Smooth muscle cell (in vitro differentiated cells): ENCODE measurements at regions not wholly inside any gene's neighbourhood (a gene's known extent, or its start where the extent isn't known, plus 50 kb on each side); places are given as distances from the start of the nearest gene placed in this dataset.
A peak's percentile ranks its signal among the peaks of the same experiment; 100 is the strongest.

ENCODE experiments used
- DNase-seq: peaks from one replicate; lab custom pipeline; 2025; ENCODE audit not compliant: unreplicated experiment; lab: John Stamatoyannopoulos, UW
- H2AFZ ChIP-seq: fragments of 200-600 bp; sonication (generic); 2 replicates; pipeline ENCODE4 v1.6.0; 2016; ENCODE audit warnings: antibody characterized with exemption, low read depth, mild to moderate bottlenecking
- H3F3A ChIP-seq: fragments of 200-600 bp; sonication (generic); 2 replicates; pipeline ENCODE4 v1.6.0; 2017; ENCODE audit warnings: antibody characterized with exemption, low read depth
- H3K27ac ChIP-seq: fragments of 200-600 bp; sonication (generic); 2 replicates; pipeline ENCODE4 v1.5.1; 2016; ENCODE audit warnings: low read depth, mild to moderate bottlenecking
- H3K27me3 ChIP-seq: fragments of 200-600 bp; sonication (generic); 2 replicates; pipeline ENCODE4 v1.6.1; 2016; ENCODE audit warnings: low read depth, mild to moderate bottlenecking
- H3K36me3 ChIP-seq: fragments of 200-600 bp; sonication (generic); 2 replicates; pipeline ENCODE4 v1.5.1; 2016; ENCODE audit warnings: low read depth
- H3K4me1 ChIP-seq: fragments of 200-600 bp; sonication (generic); 2 replicates; pipeline ENCODE4 v1.5.1; 2016; ENCODE audit warnings: low read depth
- H3K4me2 ChIP-seq: fragments of 200-600 bp; sonication (generic); 2 replicates; pipeline ENCODE4 v1.6.0; 2016; ENCODE audit warnings: mild to moderate bottlenecking
- H3K4me3 ChIP-seq: fragments of 200-600 bp; sonication (generic); 2 replicates; pipeline ENCODE4 v1.5.1; 2016; ENCODE audit warnings: mild to moderate bottlenecking
- H3K79me2 ChIP-seq: fragments of 200-600 bp; sonication (generic); 2 replicates; pipeline ENCODE4 v1.6.0; 2016; ENCODE audit warnings: low read depth, mild to moderate bottlenecking
- H3K9ac ChIP-seq: fragments of 200-600 bp; sonication (generic); 2 replicates; pipeline ENCODE4 v1.6.0; 2016; ENCODE audit warnings: low read depth
- H3K9me3 ChIP-seq: fragments of 200-600 bp; sonication (generic); replicated peaks from 2 replicates; pipeline ENCODE4 v1.5.1; 2016; ENCODE audit warnings: low read depth
- H4K20me1 ChIP-seq: fragments of 200-600 bp; sonication (generic); 2 replicates; pipeline ENCODE4 v1.6.0; 2016; ENCODE audit warnings: low read depth
- WGBS: methylation state at CpG from one replicate; pipeline ENCODE4 v1.1.7; 2016; ENCODE audit warnings: low lambda C conversion rate; 5-methylcytosine and 5-hydroxymethylcytosine counted together
- TF ChIP-seq, protein P1 (sequence below): fragments of 200-600 bp; sonication (generic); IDR thresholded peaks from 2 replicates; pipeline ENCODE4 v1.5.1; 2017; ENCODE audit warnings: borderline replicate concordance, mild to moderate bottlenecking, antibody characterized with exemption; ENCODE audit not compliant: insufficient read depth, poor library complexity, severe bottlenecking

DNA sequence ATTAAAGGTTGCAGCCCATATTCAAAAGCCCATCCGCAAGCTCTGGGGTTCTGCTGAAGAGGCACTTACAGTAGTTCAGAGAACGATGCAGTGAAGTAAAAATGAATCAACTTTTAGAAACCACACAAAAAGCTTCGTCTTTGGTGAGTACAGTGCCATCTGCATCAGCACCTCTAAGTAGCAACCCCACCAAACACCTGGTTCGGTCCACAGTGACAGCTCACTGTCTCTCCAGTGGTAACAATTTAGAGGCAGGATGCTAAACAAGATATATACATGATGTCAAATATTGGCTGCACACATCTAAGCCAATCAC, 275.4 kb upstream of the TCF4 start:
- H3K4me1 ChIP-seq, result peaks cover 21% of the 10 kb centered on the region
- H3K27ac ChIP-seq, result peak overlapping the region; percentile 49
- TF ChIP-seq, protein P1, sequence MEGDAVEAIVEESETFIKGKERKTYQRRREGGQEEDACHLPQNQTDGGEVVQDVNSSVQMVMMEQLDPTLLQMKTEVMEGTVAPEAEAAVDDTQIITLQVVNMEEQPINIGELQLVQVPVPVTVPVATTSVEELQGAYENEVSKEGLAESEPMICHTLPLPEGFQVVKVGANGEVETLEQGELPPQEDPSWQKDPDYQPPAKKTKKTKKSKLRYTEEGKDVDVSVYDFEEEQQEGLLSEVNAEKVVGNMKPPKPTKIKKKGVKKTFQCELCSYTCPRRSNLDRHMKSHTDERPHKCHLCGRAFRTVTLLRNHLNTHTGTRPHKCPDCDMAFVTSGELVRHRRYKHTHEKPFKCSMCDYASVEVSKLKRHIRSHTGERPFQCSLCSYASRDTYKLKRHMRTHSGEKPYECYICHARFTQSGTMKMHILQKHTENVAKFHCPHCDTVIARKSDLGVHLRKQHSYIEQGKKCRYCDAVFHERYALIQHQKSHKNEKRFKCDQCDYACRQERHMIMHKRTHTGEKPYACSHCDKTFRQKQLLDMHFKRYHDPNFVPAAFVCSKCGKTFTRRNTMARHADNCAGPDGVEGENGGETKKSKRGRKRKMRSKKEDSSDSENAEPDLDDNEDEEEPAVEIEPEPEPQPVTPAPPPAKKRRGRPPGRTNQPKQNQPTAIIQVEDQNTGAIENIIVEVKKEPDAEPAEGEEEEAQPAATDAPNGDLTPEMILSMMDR, result no peak
- H2AFZ ChIP-seq, result no peak overlapping the region
- H3F3A ChIP-seq, result no peaks in the 10 kb centered on the region
- no peaks in the 10 kb centered on the region for H3K27me3 ChIP-seq
- H4K20me1 ChIP-seq, result no peaks in the 10 kb centered on the region
- H3K36me3 ChIP-seq, result no peaks in the 10 kb centered on the region
- no peaks in the 10 kb centered on the region for H3K9me3 ChIP-seq
- peak overlapping the region; percentile 38 for H3K4me3 ChIP-seq
- H3K79me2 ChIP-seq, result no peaks in the 10 kb centered on the region
- peak overlapping the region; percentile 68 for H3K4me2 ChIP-seq
- no peak for DNase-seq
- no peak overlapping the region for H3K9ac ChIP-seq
- WGBS, result 55% methylated on average over 4 of the region's 4 CpGs

DNA sequence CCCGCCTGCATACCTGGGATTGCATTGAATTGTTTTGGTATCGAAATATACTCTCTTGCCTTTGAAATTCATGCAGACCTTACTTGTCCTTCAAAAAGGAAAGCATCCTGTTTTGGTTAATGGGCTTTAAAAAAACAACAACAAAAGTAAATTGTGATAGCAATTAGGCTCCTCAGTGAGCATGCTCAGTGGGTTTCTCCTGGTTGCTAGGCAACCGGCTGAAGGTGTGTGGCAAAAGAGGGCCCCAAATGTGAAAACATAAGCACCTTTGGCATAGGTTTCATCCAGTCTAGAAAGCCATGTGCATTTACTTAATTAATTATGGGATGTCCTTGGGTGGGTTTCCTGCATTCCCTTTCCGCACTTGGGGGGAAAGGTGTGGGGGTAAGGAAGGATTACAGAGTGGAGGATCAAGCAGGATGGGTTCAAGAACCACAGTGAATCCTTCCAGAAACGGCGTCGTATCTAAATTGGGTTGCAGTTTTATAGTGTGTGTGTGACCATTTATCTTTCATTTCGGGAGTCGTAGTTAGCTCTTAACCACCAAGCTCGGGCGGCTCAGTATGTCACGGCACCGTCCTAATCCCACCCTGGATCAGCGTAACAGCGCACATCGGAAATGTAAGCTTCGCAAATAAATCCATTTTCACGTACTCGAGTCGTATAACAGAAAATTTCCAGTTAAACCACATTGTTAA, 274.9 kb upstream of the TCF4 start:
- no peaks in the 10 kb centered on the region for H3F3A ChIP-seq
- H3K36me3 ChIP-seq, result no peaks in the 10 kb centered on the region
- 56% methylated on average over 20 of the region's 20 CpGs for WGBS
- peak overlapping the region; percentile 38 for H3K4me3 ChIP-seq
- peak overlapping the region; percentile 68 for H3K4me2 ChIP-seq
- no peaks in the 10 kb centered on the region for H3K27me3 ChIP-seq
- H3K4me1 ChIP-seq, result peaks cover 26% of the 10 kb centered on the region
- no peak overlapping the region for H2AFZ ChIP-seq
- TF ChIP-seq, protein P1, result no peak
- no peak overlapping the region for H3K9ac ChIP-seq
- H3K9me3 ChIP-seq, result no peaks in the 10 kb centered on the region
- DNase-seq, result no peak
- peak overlapping the region; percentile 49 for H3K27ac ChIP-seq
- H3K79me2 ChIP-seq, result no peaks in the 10 kb centered on the region
- no peaks in the 10 kb centered on the region for H4K20me1 ChIP-seq

DNA sequence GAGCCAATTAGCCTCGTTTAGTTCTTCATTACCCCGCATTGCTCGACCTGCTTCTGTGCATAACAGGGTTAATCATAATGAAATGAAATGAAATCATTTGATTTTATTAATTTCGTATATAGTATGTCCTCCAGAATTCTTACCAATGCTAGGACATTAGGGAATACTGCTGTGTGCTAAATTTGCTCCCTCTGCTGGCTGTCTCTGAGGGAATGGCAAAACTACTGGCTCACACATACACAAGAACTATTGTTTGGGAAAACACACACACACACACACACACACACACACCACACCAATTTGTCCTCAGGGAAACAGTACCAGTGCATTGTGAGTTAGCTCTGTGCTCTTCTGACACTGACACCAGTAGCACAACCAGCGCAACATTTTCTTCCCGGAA, 273.3 kb upstream of the TCF4 start:
- Histone ChIP-seq H3K27ac (no peak overlapping the region), H3K4me2 (no peak overlapping the region), H3K36me3 (no peaks in the 10 kb centered on the region), H3K4me1 (peaks cover 40% of the 10 kb centered on the region), H3K27me3 (no peaks in the 10 kb centered on the region), H2AFZ (no peak overlapping the region), H3K9me3 (no peaks in the 10 kb centered on the region), H3K79me2 (no peaks in the 10 kb centered on the region), H3F3A (peaks cover 8% of the 10 kb centered on the region), H3K4me3 (no peak overlapping the region), H3K9ac (no peak overlapping the region), H4K20me1 (no peaks in the 10 kb centered on the region)
- TF ChIP-seq, protein P1, result peak; percentile 44
- DNase-seq, result no peak
- 62% methylated on average over 6 of the region's 6 CpGs for WGBS
